KMS-11 (cell line): ENCODE measurements at regions not wholly inside any gene's neighbourhood (a gene's known extent, or its start where the extent isn't known, plus 50 kb on each side); places are given as distances from the start of the nearest gene placed in this dataset.

Source experiments
- H2AFZ ChIP-seq: fragments of 200-600 bp; sonication (generic); 2 replicates; pipeline ENCODE4 v1.6.1; 2016; ENCODE audit warnings: antibody characterized with exemption, mixed run types, low read depth
- H3K27ac ChIP-seq: fragments of 200-600 bp; sonication (generic); 2 replicates; pipeline ENCODE4 v1.6.1; 2016; ENCODE audit warnings: mild to moderate bottlenecking, mixed run types
- H3K27me3 ChIP-seq: fragments of 200-600 bp; sonication (generic); 2 replicates; pipeline ENCODE4 v1.6.1; 2017; ENCODE audit warnings: mild to moderate bottlenecking, low read depth, mixed run types, moderate library complexity; ENCODE audit not compliant: insufficient read depth
- H3K36me3 ChIP-seq: fragments of 200-600 bp; sonication (generic); 2 replicates; pipeline ENCODE4 v1.6.1; 2017; ENCODE audit warnings: mild to moderate bottlenecking, mixed run types; ENCODE audit not compliant: insufficient read depth
- H3K4me1 ChIP-seq: fragments of 200-600 bp; sonication (generic); 2 replicates; pipeline ENCODE4 v1.6.1; 2016; ENCODE audit warnings: mild to moderate bottlenecking, low read depth, mixed run types; ENCODE audit not compliant: poor library complexity, severe bottlenecking
- H3K4me2 ChIP-seq: fragments of 200-600 bp; sonication (generic); 2 replicates; pipeline ENCODE4 v1.7.0; 2016; ENCODE audit warnings: mild to moderate bottlenecking, mixed run types
- H3K4me3 ChIP-seq: fragments of 200-600 bp; sonication (generic); IDR thresholded peaks from 2 replicates; pipeline ENCODE4 v1.6.1; 2017; ENCODE audit warnings: low read depth, low read length, mixed read lengths; ENCODE audit not compliant: insufficient read depth
- H3K79me2 ChIP-seq: fragments of 200-600 bp; sonication (generic); 2 replicates; pipeline ENCODE4 v1.6.1; 2016; ENCODE audit warnings: low read depth, mixed run types; ENCODE audit not compliant: insufficient read depth
- H3K9ac ChIP-seq: fragments of 200-600 bp; sonication (generic); 2 replicates; pipeline ENCODE4 v1.6.1; 2016; ENCODE audit warnings: mild to moderate bottlenecking, mixed run types
- H4K20me1 ChIP-seq: fragments of 200-600 bp; sonication (generic); 2 replicates; pipeline ENCODE4 v1.6.1; 2016; ENCODE audit warnings: mild to moderate bottlenecking, mixed run types; ENCODE audit not compliant: insufficient read depth
- TF ChIP-seq, protein P1 (sequence below): fragments of 200-600 bp; sonication (generic); conservative IDR thresholded peaks from 2 replicates; pipeline ENCODE4 v1.6.1; 2017; ENCODE audit warnings: low read depth, mild to moderate bottlenecking, antibody characterized with exemption, low read length, moderate library complexity, mixed read lengths

DNA sequence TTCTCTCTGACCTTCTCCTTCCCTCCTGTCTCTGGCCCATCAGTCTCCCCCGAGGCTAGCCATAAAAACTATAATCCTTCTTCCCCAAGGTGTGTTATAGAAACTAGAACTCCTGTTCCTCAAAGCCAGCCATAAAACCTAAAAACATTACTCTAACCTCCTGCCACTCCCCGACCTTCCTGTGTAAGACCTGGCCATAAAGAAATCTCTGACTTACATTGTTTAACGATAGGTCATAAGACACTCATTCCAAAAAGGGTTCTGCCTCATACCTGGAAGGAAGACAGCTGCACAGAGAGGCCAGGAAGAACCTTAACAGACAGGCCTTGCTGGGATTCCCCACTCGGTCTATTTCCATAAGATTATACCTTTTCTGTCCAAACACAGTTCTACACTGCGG is 70.9 kb upstream of the EEA1 start:
- TF ChIP-seq, protein P1, sequence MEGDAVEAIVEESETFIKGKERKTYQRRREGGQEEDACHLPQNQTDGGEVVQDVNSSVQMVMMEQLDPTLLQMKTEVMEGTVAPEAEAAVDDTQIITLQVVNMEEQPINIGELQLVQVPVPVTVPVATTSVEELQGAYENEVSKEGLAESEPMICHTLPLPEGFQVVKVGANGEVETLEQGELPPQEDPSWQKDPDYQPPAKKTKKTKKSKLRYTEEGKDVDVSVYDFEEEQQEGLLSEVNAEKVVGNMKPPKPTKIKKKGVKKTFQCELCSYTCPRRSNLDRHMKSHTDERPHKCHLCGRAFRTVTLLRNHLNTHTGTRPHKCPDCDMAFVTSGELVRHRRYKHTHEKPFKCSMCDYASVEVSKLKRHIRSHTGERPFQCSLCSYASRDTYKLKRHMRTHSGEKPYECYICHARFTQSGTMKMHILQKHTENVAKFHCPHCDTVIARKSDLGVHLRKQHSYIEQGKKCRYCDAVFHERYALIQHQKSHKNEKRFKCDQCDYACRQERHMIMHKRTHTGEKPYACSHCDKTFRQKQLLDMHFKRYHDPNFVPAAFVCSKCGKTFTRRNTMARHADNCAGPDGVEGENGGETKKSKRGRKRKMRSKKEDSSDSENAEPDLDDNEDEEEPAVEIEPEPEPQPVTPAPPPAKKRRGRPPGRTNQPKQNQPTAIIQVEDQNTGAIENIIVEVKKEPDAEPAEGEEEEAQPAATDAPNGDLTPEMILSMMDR: no peak
- H3K36me3 ChIP-seq: no peaks in the 10 kb centered on the region
- H3K27me3 ChIP-seq: no peaks in the 10 kb centered on the region
- H4K20me1 ChIP-seq: no peaks in the 10 kb centered on the region
- H3K27ac ChIP-seq: no peak overlapping the region
- no peaks in the 10 kb centered on the region for H3K4me1 ChIP-seq
- no peak overlapping the region for H3K4me2 ChIP-seq
- no peak overlapping the region for H2AFZ ChIP-seq
- no peak overlapping the region for H3K4me3 ChIP-seq
- H3K9ac ChIP-seq: no peak overlapping the region
- H3K79me2 ChIP-seq: no peaks in the 10 kb centered on the region

GRCh38 chr12:93001407-93001806 is 72.3 kb upstream of the EEA1 start:
- H3K9ac ChIP-seq: no peak overlapping the region
- no peaks in the 10 kb centered on the region for H3K4me1 ChIP-seq
- TF ChIP-seq, protein P1: no peak

GRCh38 chr12:93002293-93003054 is 73.4 kb upstream of the EEA1 start:
- H4K20me1 ChIP-seq: no peaks in the 10 kb centered on the region
- peaks cover under 1% of the 10 kb centered on the region for H3K4me1 ChIP-seq
- TF ChIP-seq, protein P1: no peak
- H3K36me3 ChIP-seq: no peaks in the 10 kb centered on the region
- no peak overlapping the region for H3K9ac ChIP-seq
- no peak overlapping the region for H3K4me2 ChIP-seq
- no peaks in the 10 kb centered on the region for H3K79me2 ChIP-seq
- no peak overlapping the region for H2AFZ ChIP-seq
- H3K27ac ChIP-seq: no peak overlapping the region
- no peaks in the 10 kb centered on the region for H3K27me3 ChIP-seq
- no peak overlapping the region for H3K4me3 ChIP-seq

More at GRCh38 chr12:93001407-93001806, 72.3 kb upstream of the EEA1 start:
- H2AFZ ChIP-seq: no peak overlapping the region
- no peak overlapping the region for H3K4me2 ChIP-seq
- H3K36me3 ChIP-seq: no peaks in the 10 kb centered on the region
- no peaks in the 10 kb centered on the region for H4K20me1 ChIP-seq
- H3K4me3 ChIP-seq: no peak overlapping the region
- H3K27ac ChIP-seq: no peak overlapping the region
- no peaks in the 10 kb centered on the region for H3K79me2 ChIP-seq
- H3K27me3 ChIP-seq: no peaks in the 10 kb centered on the region

- H3K36me3 ChIP-seq: no peaks in the 10 kb centered on the region
- H3K27ac ChIP-seq: no peak overlapping the region
- H3K27me3 ChIP-seq: no peaks in the 10 kb centered on the region
- H2AFZ ChIP-seq: no peak overlapping the region
- TF ChIP-seq, protein P1: no peak
- no peak overlapping the region for H3K4me2 ChIP-seq
- H3K79me2 ChIP-seq: no peaks in the 10 kb centered on the region
- H3K4me1 ChIP-seq: peaks cover 12% of the 10 kb centered on the region
- H3K4me3 ChIP-seq: no peak overlapping the region
- H3K9ac ChIP-seq: no peak overlapping the region
- H4K20me1 ChIP-seq: no peaks in the 10 kb centered on the region
Measured at GRCh38 chr12:93003531-93004239, 74.6 kb upstream of the EEA1 start.
